ENCODE measurements at regions not wholly inside any gene's neighbourhood (a gene's known extent, or its start where the extent isn't known, plus 50 kb on each side); places are given as distances from the start of the nearest gene placed in this dataset.

DNA sequence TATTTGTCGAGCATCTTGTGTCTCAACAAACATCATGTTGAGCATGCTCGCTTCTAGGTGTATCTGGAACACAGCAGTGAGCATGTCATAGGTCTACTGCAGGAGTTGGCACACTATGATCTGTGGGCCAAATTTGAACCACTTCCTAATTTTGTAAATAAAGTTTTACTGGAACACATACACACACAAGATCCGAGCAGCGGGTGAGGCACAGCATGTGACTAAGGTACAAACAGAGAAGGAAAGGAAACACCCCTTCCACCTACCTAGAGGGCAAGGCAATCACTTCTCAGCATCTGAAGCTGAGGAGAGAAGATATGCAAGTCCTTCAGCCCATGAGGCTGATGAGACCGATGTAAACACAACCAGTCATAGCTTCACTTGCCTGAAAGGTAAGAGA lies 200.4 kb downstream of the MED10 start:
- Histone ChIP-seq H3K36me3 (ENCODE audit: control insufficient read depth, insufficient read depth, low read length) (no peaks in the 10 kb centered on the region), H3K4me3 (replicated peaks; ENCODE audit: low read depth, low read length) (no peak overlapping the region), H3K27me3 (replicated peaks; ENCODE audit: control insufficient read depth, insufficient read depth, low read length) (no peaks in the 10 kb centered on the region)
- no peak for DNase-seq (ENCODE audit: extremely low read depth, insufficient read length)
- TF ChIP-seq, protein P1, sequence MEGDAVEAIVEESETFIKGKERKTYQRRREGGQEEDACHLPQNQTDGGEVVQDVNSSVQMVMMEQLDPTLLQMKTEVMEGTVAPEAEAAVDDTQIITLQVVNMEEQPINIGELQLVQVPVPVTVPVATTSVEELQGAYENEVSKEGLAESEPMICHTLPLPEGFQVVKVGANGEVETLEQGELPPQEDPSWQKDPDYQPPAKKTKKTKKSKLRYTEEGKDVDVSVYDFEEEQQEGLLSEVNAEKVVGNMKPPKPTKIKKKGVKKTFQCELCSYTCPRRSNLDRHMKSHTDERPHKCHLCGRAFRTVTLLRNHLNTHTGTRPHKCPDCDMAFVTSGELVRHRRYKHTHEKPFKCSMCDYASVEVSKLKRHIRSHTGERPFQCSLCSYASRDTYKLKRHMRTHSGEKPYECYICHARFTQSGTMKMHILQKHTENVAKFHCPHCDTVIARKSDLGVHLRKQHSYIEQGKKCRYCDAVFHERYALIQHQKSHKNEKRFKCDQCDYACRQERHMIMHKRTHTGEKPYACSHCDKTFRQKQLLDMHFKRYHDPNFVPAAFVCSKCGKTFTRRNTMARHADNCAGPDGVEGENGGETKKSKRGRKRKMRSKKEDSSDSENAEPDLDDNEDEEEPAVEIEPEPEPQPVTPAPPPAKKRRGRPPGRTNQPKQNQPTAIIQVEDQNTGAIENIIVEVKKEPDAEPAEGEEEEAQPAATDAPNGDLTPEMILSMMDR (IDR thresholded peaks at IDR 0.05; ENCODE audit: insufficient read depth, low read length, poor library complexity, severe bottlenecking) = no peak

DNA sequence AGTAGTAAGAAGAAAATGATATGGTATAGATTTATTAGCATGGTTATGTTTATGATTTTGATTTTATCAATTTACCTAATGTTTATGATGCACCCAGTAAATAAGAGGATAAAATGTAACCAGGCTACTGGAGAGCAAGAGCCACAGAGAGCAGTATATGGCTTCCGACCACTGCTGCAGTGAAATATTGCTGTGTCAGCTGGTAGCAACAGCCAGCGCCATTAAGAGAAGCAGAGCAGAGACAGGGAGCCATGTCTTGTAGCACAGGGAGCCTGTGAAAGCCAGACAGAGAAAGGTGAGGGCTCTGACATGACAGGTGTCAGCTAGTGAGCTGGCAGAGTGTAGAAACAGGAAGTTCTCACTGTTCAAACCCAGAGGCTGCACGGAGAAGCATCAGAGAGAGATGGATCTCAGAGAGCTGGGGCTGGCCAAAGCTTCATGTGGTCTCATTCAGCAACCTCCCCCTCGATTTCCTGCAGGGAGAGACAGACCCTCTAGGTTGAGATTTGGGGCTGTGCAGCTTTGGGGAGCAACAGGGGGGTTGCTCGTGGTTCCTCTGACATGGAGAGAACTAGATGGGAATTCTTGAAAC lies 202.1 kb downstream of the MED10 start:
- no peak for DNase-seq (ENCODE audit: extremely low read depth, insufficient read length)
- Histone ChIP-seq H3K4me3 (replicated peaks; ENCODE audit: low read depth, low read length) (no peak overlapping the region), H3K27me3 (replicated peaks; ENCODE audit: control insufficient read depth, insufficient read depth, low read length) (no peaks in the 10 kb centered on the region), H3K36me3 (ENCODE audit: control insufficient read depth, insufficient read depth, low read length) (no peaks in the 10 kb centered on the region)
- TF ChIP-seq, protein P1 (IDR thresholded peaks at IDR 0.05; ENCODE audit: insufficient read depth, low read length, poor library complexity, severe bottlenecking) = no peak

- DNase-seq (ENCODE audit: extremely low read depth, insufficient read length) = no peak
- Histone ChIP-seq H3K4me3 (replicated peaks; ENCODE audit: low read depth, low read length) (no peak overlapping the region), H3K36me3 (ENCODE audit: control insufficient read depth, insufficient read depth, low read length) (no peaks in the 10 kb centered on the region), H3K27me3 (replicated peaks; ENCODE audit: control insufficient read depth, insufficient read depth, low read length) (no peaks in the 10 kb centered on the region)
- TF ChIP-seq, protein P1 (IDR thresholded peaks at IDR 0.05; ENCODE audit: insufficient read depth, low read length, poor library complexity, severe bottlenecking) = no peak
Measured at GRCh38 chr5:6175172-6175854, 203.0 kb downstream of the MED10 start.

DNA sequence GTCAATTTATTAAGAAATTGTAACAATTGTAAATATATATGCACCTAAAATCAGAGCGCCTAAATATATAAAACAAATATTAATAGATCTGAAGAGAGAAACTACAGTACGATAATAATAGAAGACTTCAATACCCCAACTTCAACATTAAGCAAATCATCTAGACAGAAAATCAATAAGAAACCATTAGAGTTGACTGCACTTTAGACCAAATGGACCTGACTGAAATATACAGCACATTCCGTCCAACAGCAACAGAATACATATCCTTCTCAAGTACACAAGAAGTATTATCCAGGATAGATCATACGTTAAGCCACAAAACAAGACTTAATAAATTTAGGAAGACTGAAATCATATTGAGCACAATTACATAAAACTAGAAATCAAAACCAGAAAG lies 208.7 kb downstream of the MED10 start:
- TF ChIP-seq, protein P1 (IDR thresholded peaks at IDR 0.05; ENCODE audit: insufficient read depth, low read length, poor library complexity, severe bottlenecking) = no peak
- H3K4me3 ChIP-seq (replicated peaks; ENCODE audit: low read depth, low read length) = no peak overlapping the region
- no peak for DNase-seq (ENCODE audit: extremely low read depth, insufficient read length)
- no peaks in the 10 kb centered on the region for H3K27me3 ChIP-seq (replicated peaks; ENCODE audit: control insufficient read depth, insufficient read depth, low read length)
- no peaks in the 10 kb centered on the region for H3K36me3 ChIP-seq (ENCODE audit: control insufficient read depth, insufficient read depth, low read length)

- DNase-seq (ENCODE audit: extremely low read depth, insufficient read length) = no peak
- no peak overlapping the region for H3K4me3 ChIP-seq (replicated peaks; ENCODE audit: low read depth, low read length)
- no peaks in the 10 kb centered on the region for H3K27me3 ChIP-seq (replicated peaks; ENCODE audit: control insufficient read depth, insufficient read depth, low read length)
- H3K36me3 ChIP-seq (ENCODE audit: control insufficient read depth, insufficient read depth, low read length) = no peaks in the 10 kb centered on the region
- TF ChIP-seq, protein P1 (IDR thresholded peaks at IDR 0.05; ENCODE audit: insufficient read depth, low read length, poor library complexity, severe bottlenecking) = no peak
Measured at GRCh38 chr5:6166698-6167394, 211.5 kb downstream of the MED10 start.
